Aorta (tissue), 5 donors: ENCODE measurements at regions not wholly inside any gene's neighbourhood (a gene's known extent, or its start where the extent isn't known, plus 50 kb on each side); places are given as distances from the start of the nearest gene placed in this dataset.
A peak's percentile ranks its signal among the peaks of the same experiment; 100 is the strongest.

ENCODE experiments used
- ATAC-seq: fragments of 200-7000 bp; cut with Tn5 transposase; one replicate; pipeline ENCODE4 v1.9.1; 2022; ENCODE audit warnings: moderate library complexity; ENCODE audit not compliant: low FRiP score
- DNase-seq, 2 donors: peaks; one replicate each; pipeline ENCODE4 v3.0.0-alpha.2; 2020
- H3K27ac ChIP-seq, 2 donors: one replicate each; pipeline ENCODE4 v1.5.1; 2013; ENCODE audit warnings: low read length in 2 of 2, mild to moderate bottlenecking in 2 of 2, moderate library complexity in 2 of 2, control low read depth in 1 of 2, inconsistent platforms in 1 of 2, low read depth in 1 of 2
- H3K27me3 ChIP-seq, 2 donors: one replicate each; pipeline ENCODE4 v1.6.1; 2013; ENCODE audit warnings: control low read depth in 1 of 2, low read length in 1 of 2, mild to moderate bottlenecking in 1 of 2, moderate library complexity in 1 of 2; ENCODE audit not compliant: insufficient read depth in 2 of 2, control insufficient read depth in 1 of 2
- H3K36me3 ChIP-seq, 2 donors: one replicate each; pipeline ENCODE4 v1.6.1; 2013; ENCODE audit warnings: control low read depth in 1 of 2, low read length in 1 of 2, mild to moderate bottlenecking in 1 of 2; ENCODE audit not compliant: insufficient read depth in 2 of 2, control insufficient read depth in 1 of 2
- H3K4me1 ChIP-seq, 2 donors: one replicate each; pipeline ENCODE4 v1.6.1; 2013; ENCODE audit warnings: low read length in 2 of 2, control low read depth in 1 of 2, mild to moderate bottlenecking in 1 of 2, moderate library complexity in 1 of 2; ENCODE audit not compliant: insufficient read depth in 2 of 2, control insufficient read depth in 1 of 2
- H3K4me3 ChIP-seq, 2 donors: one replicate each; pipeline ENCODE4 v1.5.1; 2013; ENCODE audit warnings: low read length in 2 of 2, control low read depth in 1 of 2, mild to moderate bottlenecking in 1 of 2
- H3K9me3 ChIP-seq: one replicate; pipeline ENCODE4 v1.6.1; 2013; ENCODE audit warnings: mild to moderate bottlenecking, low read length; ENCODE audit not compliant: control insufficient read depth
- WGBS, 2 donors: extraction: QIAGEN DNeasy Blood & Tissue Kit; methylation state at CpG; one replicate each; pipeline ENCODE4 v1.1.7; 2013; 5-methylcytosine and 5-hydroxymethylcytosine counted together
- intact Hi-C, 2 donors: fragments of 100-400 bp; cut with DNase I; formaldehyde crosslinking; loops; one replicate each; pipeline versions ENCODE4 v1.14.2 to v1.15.0; 2022
- donor health status: healthy with polysubstance abuse.
- donor health status: Bipolar disorder and iron deficiency.
- donor health status: DM: no; HTN: no; CAD: no.
- donor health status: DM: no; HTN: no; CAD: no.
- donor health status: DM: yes; HTN: yes; CAD: no.

GRCh38 chr18:29188760-29189159 is 1011.8 kb upstream of the CDH2 start:
- intact Hi-C loops = no loop called here
- no peak for ATAC-seq
- no peaks in the 10 kb centered on the region for H3K27me3 ChIP-seq

GRCh38 chr18:29185801-29186200 is 1008.9 kb upstream of the CDH2 start:
- Histone ChIP-seq H3K9me3 (no peaks in the 10 kb centered on the region), H3K27ac (no peak overlapping the region), H3K36me3 (no peaks in the 10 kb centered on the region), H3K4me1 (peaks cover 2% of the 10 kb centered on the region in 2 donors), H3K4me3 (no peak overlapping the region), H3K27me3 (no peaks in the 10 kb centered on the region)
- intact Hi-C loops = no loop called here
- DNase-seq = no peak
- ATAC-seq = no peak
- WGBS, 2 donors = 80 to 88% methylated on average over 1 of the region's 1 CpG

More at GRCh38 chr18:29188760-29189159, 1011.8 kb upstream of the CDH2 start:
- DNase-seq = no peak
- Histone ChIP-seq H3K4me3 (no peak overlapping the region), H3K36me3 (no peaks in the 10 kb centered on the region), H3K27ac (no peak overlapping the region), H3K4me1 (no peaks in the 10 kb centered on the region), H3K9me3 (no peaks in the 10 kb centered on the region)

GRCh38 chr18:29184654-29185053 is 1007.7 kb upstream of the CDH2 start:
- intact Hi-C loops = no loop called here
- ATAC-seq (no peak), DNase-seq (no peak)

GRCh38 chr18:29181151-29181901 is 1004.4 kb upstream of the CDH2 start:
- H3K36me3 ChIP-seq = no peaks in the 10 kb centered on the region
- DNase-seq (peak in 1 of 2 donors; percentile 47), ATAC-seq (peak; percentile 79)
- no peak overlapping the region for H3K4me3 ChIP-seq
- peak overlapping the region; percentile 93 to 97 for H3K27ac ChIP-seq
- H3K27me3 ChIP-seq = no peaks in the 10 kb centered on the region
- H3K9me3 ChIP-seq = no peaks in the 10 kb centered on the region
- 28 to 29% methylated on average over 3 of the region's 3 CpGs for WGBS, 2 donors
- intact Hi-C loops = no loop called here
- peaks cover 2% of the 10 kb centered on the region in 2 donors for H3K4me1 ChIP-seq

More at GRCh38 chr18:29184654-29185053, 1007.7 kb upstream of the CDH2 start:
- H3K4me1 ChIP-seq = peaks cover 2% of the 10 kb centered on the region in 2 donors
- H3K27me3 ChIP-seq = no peaks in the 10 kb centered on the region
- no peaks in the 10 kb centered on the region for H3K9me3 ChIP-seq
- H3K4me3 ChIP-seq = no peak overlapping the region
- 86 to 87% methylated on average over 7 of the region's 7 CpGs for WGBS, 2 donors
- no peaks in the 10 kb centered on the region for H3K36me3 ChIP-seq
- H3K27ac ChIP-seq = no peak overlapping the region

GRCh38 chr18:29176681-29177080 is 999.8 kb upstream of the CDH2 start:
- WGBS, 2 donors = 93 to 95% methylated on average over 1 of the region's 1 CpG
- H3K27me3 ChIP-seq = no peaks in the 10 kb centered on the region

GRCh38 chr18:29174891-29175290 is 998.0 kb upstream of the CDH2 start:
- Histone ChIP-seq H3K27me3 (no peaks in the 10 kb centered on the region), H3K27ac (no peak overlapping the region), H3K4me3 (no peak overlapping the region), H3K4me1 (no peaks in the 10 kb centered on the region), H3K9me3 (no peaks in the 10 kb centered on the region), H3K36me3 (no peaks in the 10 kb centered on the region)
- no peak for ATAC-seq
- intact Hi-C loops = no loop called here
- no peak for DNase-seq
- 39 to 40% methylated on average over 3 of the region's 3 CpGs for WGBS, 2 donors

More at GRCh38 chr18:29176681-29177080, 999.8 kb upstream of the CDH2 start:
- ATAC-seq (no peak), DNase-seq (no peak)
- peaks cover 2% of the 10 kb centered on the region in 2 donors for H3K4me1 ChIP-seq
- H3K27ac ChIP-seq = no peak overlapping the region
- H3K36me3 ChIP-seq = no peaks in the 10 kb centered on the region
- intact Hi-C loops = no loop called here
- no peak overlapping the region for H3K4me3 ChIP-seq
- H3K9me3 ChIP-seq = no peaks in the 10 kb centered on the region

- DNase-seq (no peak), ATAC-seq (no peak)
- Histone ChIP-seq H3K27ac (no peak overlapping the region), H3K27me3 (no peaks in the 10 kb centered on the region), H3K4me1 (no peaks in the 10 kb centered on the region), H3K4me3 (no peak overlapping the region), H3K9me3 (no peaks in the 10 kb centered on the region), H3K36me3 (no peaks in the 10 kb centered on the region)
- intact Hi-C loops = no loop called here
- 83 to 91% methylated on average over 1 of the region's 1 CpG for WGBS, 2 donors
These were observed 995.8 kb upstream of the CDH2 start for GRCh38 chr18:29172756-29173067.

GRCh38 chr18:29171892-29172755 is 995.2 kb upstream of the CDH2 start:
- Histone ChIP-seq H3K27me3 (no peaks in the 10 kb centered on the region), H3K4me3 (no peak overlapping the region), H3K4me1 (no peaks in the 10 kb centered on the region), H3K27ac (no peak overlapping the region), H3K36me3 (no peaks in the 10 kb centered on the region), H3K9me3 (no peaks in the 10 kb centered on the region)
- intact Hi-C loops = no loop called here
- ATAC-seq = no peak
- DNase-seq = no peak
- WGBS, 2 donors = 77 to 82% methylated on average over 5 of the region's 5 CpGs

- intact Hi-C loops = loop anchor here in 1 of 2 donors (10.0 kb wide), 1 partner anchor 805 kb away; no protein-coding TSS in a partner anchor
- no peak for ATAC-seq
These were observed 992.7 kb upstream of the CDH2 start for GRCh38 chr18:29169599-29169998.

More at GRCh38 chr18:29169599-29169998, 992.7 kb upstream of the CDH2 start:
- no peaks in the 10 kb centered on the region for H3K27me3 ChIP-seq
- no peaks in the 10 kb centered on the region for H3K36me3 ChIP-seq
- no peak overlapping the region for H3K4me3 ChIP-seq
- no peak for DNase-seq
- no peak overlapping the region for H3K27ac ChIP-seq
- no peaks in the 10 kb centered on the region for H3K9me3 ChIP-seq
- no peaks in the 10 kb centered on the region for H3K4me1 ChIP-seq
